HG03354 (cell line): ENCODE measurements at regions not wholly inside any gene's neighbourhood (a gene's known extent, or its start where the extent isn't known, plus 50 kb on each side); places are given as distances from the start of the nearest gene placed in this dataset.

ENCODE experiments used
- ATAC-seq: cut with Tn5 transposase; IDR thresholded peaks from one replicate; pipeline ENCODE4 v1.9.1; 2021; ENCODE audit warnings: mild to moderate bottlenecking; ENCODE audit not compliant: unreplicated experiment, poor library complexity, severe bottlenecking

- no peak for ATAC-seq
Measured at GRCh38 chr1:72917920-72918319, 635.6 kb upstream of the NEGR1 start.

- no peak for ATAC-seq
Measured at GRCh38 chr1:72915581-72915980, 633.2 kb upstream of the NEGR1 start.

GRCh38 chr1:72911656-72912055, 629.3 kb upstream of the NEGR1 start:
- no peak for ATAC-seq

GRCh38 chr1:72896256-72896655, 613.9 kb upstream of the NEGR1 start:
- no peak for ATAC-seq

GRCh38 chr1:72892461-72892860, 610.1 kb upstream of the NEGR1 start:
- no peak for ATAC-seq

GRCh38 chr1:72891976-72892375, 609.6 kb upstream of the NEGR1 start:
- ATAC-seq: no peak

GRCh38 chr1:72885841-72886240, 603.5 kb upstream of the NEGR1 start:
- ATAC-seq: no peak

GRCh38 chr1:72885017-72885416, 602.7 kb upstream of the NEGR1 start:
- no peak for ATAC-seq

GRCh38 chr1:72869873-72870272, 587.5 kb upstream of the NEGR1 start:
- ATAC-seq: no peak

GRCh38 chr1:72869441-72869840, 587.1 kb upstream of the NEGR1 start:
- no peak for ATAC-seq

- no peak for ATAC-seq
Measured at GRCh38 chr1:72851597-72851996, 569.3 kb upstream of the NEGR1 start.

GRCh38 chr1:72848997-72849396, 566.7 kb upstream of the NEGR1 start:
- ATAC-seq: no peak

- no peak for ATAC-seq
Measured at GRCh38 chr1:72847651-72848050, 565.3 kb upstream of the NEGR1 start.

GRCh38 chr1:72846476-72847278, 564.3 kb upstream of the NEGR1 start:
- ATAC-seq: no peak

GRCh38 chr1:72845981-72846380, 563.6 kb upstream of the NEGR1 start:
- no peak for ATAC-seq

GRCh38 chr1:72845381-72845780, 563.0 kb upstream of the NEGR1 start:
- no peak for ATAC-seq

- ATAC-seq: no peak
Measured at GRCh38 chr1:72837781-72838180, 555.4 kb upstream of the NEGR1 start.

GRCh38 chr1:72830606-72831390, 548.5 kb upstream of the NEGR1 start:
- ATAC-seq: no peak

GRCh38 chr1:72827278-72827677, 544.9 kb upstream of the NEGR1 start:
- ATAC-seq: no peak

- no peak for ATAC-seq
Measured at GRCh38 chr1:72804541-72804940, 522.2 kb upstream of the NEGR1 start.

GRCh38 chr1:72781038-72781437, 498.7 kb upstream of the NEGR1 start:
- no peak for ATAC-seq
